Breast epithelium (tissue), 4 donors: ENCODE measurements at regions not wholly inside any gene's neighbourhood (a gene's known extent, or its start where the extent isn't known, plus 50 kb on each side); places are given as distances from the start of the nearest gene placed in this dataset.

Source experiments
- DNase-seq, 2 donors: peaks; one replicate each; pipeline ENCODE4 v3.0.0-alpha.2; 2019; ENCODE audit warnings: low spot score in 2 of 2
- H3K27ac ChIP-seq, 2 donors: fragments of 200-600 bp; sonication (generic) in 1 of 2; one replicate each; pipeline ENCODE4 v1.5.1; 2016 to 2019; ENCODE audit warnings: mild to moderate bottlenecking in 1 of 2
- H3K27me3 ChIP-seq, 2 donors: fragments of 200-600 bp; sonication (generic) in 1 of 2; one replicate each; pipeline versions ENCODE4 v1.5.1 to v1.6.0; 2017 to 2019; ENCODE audit warnings: control low read depth in 1 of 2, mild to moderate bottlenecking in 1 of 2
- H3K36me3 ChIP-seq: fragments of 200-600 bp; one replicate; pipeline ENCODE4 v1.5.1; 2019
- H3K4me1 ChIP-seq, 2 donors: fragments of 200-600 bp; sonication (generic); one replicate each; pipeline ENCODE4 v1.5.1; 2016 to 2019; ENCODE audit warnings: control low read depth in 1 of 2
- H3K4me3 ChIP-seq, 3 donors: fragments of 200-600 bp; sonication (generic); 1 replicate in 2 of 3; 2 replicates in 1 of 3; pipeline ENCODE4 v1.5.1; 2016 to 2019; ENCODE audit warnings: mild to moderate bottlenecking in 3 of 3, moderate library complexity in 2 of 3
- H3K9me3 ChIP-seq, 2 donors: fragments of 200-600 bp; sonication (generic) in 1 of 2; one replicate each; pipeline ENCODE4 v1.5.1; 2016 to 2019; ENCODE audit warnings: control low read depth in 1 of 2
- POLR2A ChIP-seq: fragments of 450-650 bp; IDR thresholded peaks from one replicate; pipeline ENCODE4 v1.6.1; 2016; ENCODE audit warnings: antibody characterized with exemption, mild to moderate bottlenecking, moderate library complexity
- POLR2AphosphoS5 ChIP-seq, 3 donors: sonication (generic); formaldehyde crosslinking; IDR thresholded peaks; one replicate each; pipeline ENCODE4 v1.6.1; 2017; ENCODE audit warnings: antibody characterized with exemption in 3 of 3
- intact Hi-C: fragments of 100-400 bp; cut with DNase I; formaldehyde crosslinking; loops from one replicate; pipeline ENCODE4 v1.15.1; 2023; ENCODE audit warnings: low total_unique reads
- TF ChIP-seq, protein P1 (sequence below), 3 donors: fragments of 450-650 bp; IDR thresholded peaks; one replicate each; pipeline ENCODE4 v1.5.1; 2016 to 2017; ENCODE audit warnings: antibody characterized with exemption in 3 of 3, mild to moderate bottlenecking in 3 of 3, moderate library complexity in 3 of 3

DNA sequence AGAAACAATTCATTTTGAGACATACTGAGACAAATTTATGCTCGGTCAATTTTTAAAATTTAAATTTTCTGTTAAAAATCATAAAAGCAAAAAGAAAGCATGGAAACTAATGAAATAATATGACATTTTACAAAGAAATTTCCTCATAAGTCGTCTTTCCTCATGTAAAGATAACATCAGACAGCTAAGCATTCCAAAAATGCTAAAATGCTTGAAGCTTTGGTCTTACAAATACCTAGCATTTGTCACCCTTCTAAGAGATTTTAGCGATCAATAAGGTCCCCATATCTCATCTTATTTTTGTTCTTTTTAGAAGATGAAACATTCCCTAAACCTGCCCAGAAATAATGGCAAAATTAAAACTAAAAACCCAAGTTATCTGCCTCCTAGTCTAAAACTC is 68.5 kb upstream of the FREM2 start:
- Histone ChIP-seq H3K27ac (no peak overlapping the region), H3K4me3 (no peak overlapping the region), H3K27me3 (no peaks in the 10 kb centered on the region), H3K4me1 (no peaks in the 10 kb centered on the region), H3K36me3 (no peaks in the 10 kb centered on the region), H3K9me3 (no peaks in the 10 kb centered on the region)
- no peak for DNase-seq
- intact Hi-C loops = no loop called here
- TF ChIP-seq POLR2A (no peak), POLR2AphosphoS5 (IDR thresholded peaks at IDR 0.05) (no peak)
- TF ChIP-seq, protein P1, sequence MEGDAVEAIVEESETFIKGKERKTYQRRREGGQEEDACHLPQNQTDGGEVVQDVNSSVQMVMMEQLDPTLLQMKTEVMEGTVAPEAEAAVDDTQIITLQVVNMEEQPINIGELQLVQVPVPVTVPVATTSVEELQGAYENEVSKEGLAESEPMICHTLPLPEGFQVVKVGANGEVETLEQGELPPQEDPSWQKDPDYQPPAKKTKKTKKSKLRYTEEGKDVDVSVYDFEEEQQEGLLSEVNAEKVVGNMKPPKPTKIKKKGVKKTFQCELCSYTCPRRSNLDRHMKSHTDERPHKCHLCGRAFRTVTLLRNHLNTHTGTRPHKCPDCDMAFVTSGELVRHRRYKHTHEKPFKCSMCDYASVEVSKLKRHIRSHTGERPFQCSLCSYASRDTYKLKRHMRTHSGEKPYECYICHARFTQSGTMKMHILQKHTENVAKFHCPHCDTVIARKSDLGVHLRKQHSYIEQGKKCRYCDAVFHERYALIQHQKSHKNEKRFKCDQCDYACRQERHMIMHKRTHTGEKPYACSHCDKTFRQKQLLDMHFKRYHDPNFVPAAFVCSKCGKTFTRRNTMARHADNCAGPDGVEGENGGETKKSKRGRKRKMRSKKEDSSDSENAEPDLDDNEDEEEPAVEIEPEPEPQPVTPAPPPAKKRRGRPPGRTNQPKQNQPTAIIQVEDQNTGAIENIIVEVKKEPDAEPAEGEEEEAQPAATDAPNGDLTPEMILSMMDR (IDR thresholded peaks at IDR 0.05) = no peak

- Histone ChIP-seq H3K4me3 (no peak overlapping the region), H3K36me3 (no peaks in the 10 kb centered on the region), H3K27me3 (no peaks in the 10 kb centered on the region), H3K27ac (no peak overlapping the region), H3K4me1 (no peaks in the 10 kb centered on the region), H3K9me3 (no peaks in the 10 kb centered on the region)
- TF ChIP-seq POLR2AphosphoS5 (IDR thresholded peaks at IDR 0.05) (no peak), POLR2A (no peak)
- TF ChIP-seq, protein P1 (IDR thresholded peaks at IDR 0.05) = no peak
- intact Hi-C loops = no loop called here
- DNase-seq = no peak
Observed at GRCh38 chr13:38618881-38619280, 68.0 kb upstream of the FREM2 start.

DNA sequence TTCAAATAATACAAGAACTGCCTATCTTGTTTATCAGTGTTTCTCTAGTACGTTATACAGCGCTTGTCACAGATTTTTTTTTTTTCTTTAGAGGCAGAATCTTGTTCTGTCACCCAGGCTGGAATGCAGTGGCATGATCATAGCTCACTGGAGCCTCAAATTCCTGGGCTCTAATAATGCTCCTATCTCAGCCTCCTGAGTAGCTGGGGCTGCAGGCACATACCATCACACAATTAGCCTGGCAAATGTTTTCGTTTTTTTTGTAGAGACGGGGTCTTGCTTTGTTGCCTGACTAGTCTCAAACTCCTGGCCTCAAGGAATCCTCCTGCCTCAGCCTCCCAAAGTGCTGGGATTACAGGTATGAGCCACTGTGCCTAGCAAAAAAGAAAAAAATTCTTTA is 66.0 kb upstream of the FREM2 start:
- TF ChIP-seq, protein P1 (IDR thresholded peaks at IDR 0.05) = no peak
- H3K27me3 ChIP-seq = no peaks in the 10 kb centered on the region
- H3K9me3 ChIP-seq = no peaks in the 10 kb centered on the region
- intact Hi-C loops = loop anchor here (10.0 kb wide), 1 partner anchor 1664 kb away; no protein-coding TSS in a partner anchor
- no peak overlapping the region for H3K4me3 ChIP-seq
- H3K4me1 ChIP-seq = no peaks in the 10 kb centered on the region
- no peaks in the 10 kb centered on the region for H3K36me3 ChIP-seq
- DNase-seq = no peak
- no peak overlapping the region for H3K27ac ChIP-seq

DNA sequence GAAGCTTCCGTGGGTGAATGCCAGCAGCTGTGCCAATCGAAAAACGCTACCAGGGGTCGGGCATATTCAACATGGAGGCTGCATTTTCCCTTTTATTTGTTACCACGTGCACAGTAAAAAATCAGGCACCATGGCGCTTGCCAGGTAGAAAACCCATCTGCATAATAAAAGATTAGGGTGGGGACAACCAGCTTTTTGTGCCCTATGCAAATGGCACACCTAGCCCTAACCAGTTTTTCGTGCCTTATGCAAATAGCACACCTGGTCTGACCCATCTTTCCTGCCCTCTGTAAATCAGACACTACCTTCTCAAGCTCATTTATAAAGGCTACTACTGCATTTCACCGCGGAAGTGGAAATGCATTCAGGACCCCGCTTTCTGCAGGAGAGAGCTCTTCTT is 62.1 kb upstream of the FREM2 start:
- no peak for DNase-seq
- intact Hi-C loops = loop anchor here (10.0 kb wide), 1 partner anchor 1660 kb away; no protein-coding TSS in a partner anchor
- H3K36me3 ChIP-seq = no peaks in the 10 kb centered on the region
- no peaks in the 10 kb centered on the region for H3K9me3 ChIP-seq
- TF ChIP-seq POLR2AphosphoS5 (IDR thresholded peaks at IDR 0.05) (no peak), POLR2A (no peak)
- TF ChIP-seq, protein P1 (IDR thresholded peaks at IDR 0.05) = no peak
- no peaks in the 10 kb centered on the region for H3K27me3 ChIP-seq
- H3K4me1 ChIP-seq = no peaks in the 10 kb centered on the region
- H3K27ac ChIP-seq = no peak overlapping the region
- H3K4me3 ChIP-seq = no peak overlapping the region

DNA sequence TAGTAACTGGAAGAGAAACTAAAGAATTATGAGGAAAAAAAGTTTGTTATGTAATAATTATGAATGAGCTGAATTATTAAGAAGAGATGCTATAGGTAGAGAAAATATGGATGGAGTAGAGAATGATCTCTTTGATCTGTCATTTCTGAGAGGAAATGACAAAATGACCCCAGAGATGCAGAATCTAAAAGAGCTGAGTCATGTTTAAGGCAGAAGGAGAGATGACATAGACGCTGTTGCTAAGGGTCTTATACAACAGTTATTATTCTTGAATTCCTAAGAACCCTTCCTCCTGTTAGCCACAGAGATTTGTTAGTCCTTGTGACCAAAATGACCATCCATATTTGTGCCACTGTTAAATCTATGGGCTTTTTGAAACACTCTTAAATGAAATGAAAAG is 58.3 kb upstream of the FREM2 start:
- Histone ChIP-seq H3K36me3 (no peaks in the 10 kb centered on the region), H3K9me3 (no peaks in the 10 kb centered on the region), H3K27ac (no peak overlapping the region), H3K4me1 (no peaks in the 10 kb centered on the region), H3K4me3 (no peak overlapping the region), H3K27me3 (no peaks in the 10 kb centered on the region)
- DNase-seq = no peak
- TF ChIP-seq, protein P1 (IDR thresholded peaks at IDR 0.05) = no peak
- TF ChIP-seq POLR2A (no peak), POLR2AphosphoS5 (IDR thresholded peaks at IDR 0.05) (no peak)
- intact Hi-C loops = loop anchor here (10.0 kb wide), 1 partner anchor 1656 kb away; no protein-coding TSS in a partner anchor
